22Rv1 (cell line): ENCODE measurements at regions not wholly inside any gene's neighbourhood (a gene's known extent, or its start where the extent isn't known, plus 50 kb on each side); places are given as distances from the start of the nearest gene placed in this dataset.

Experiments
- H3K27ac ChIP-seq: fragments of 450-650 bp; 2 replicates; pipeline ENCODE4 v1.5.1; 2017
- CTCF ChIP-seq: fragments of 450-650 bp; IDR thresholded peaks from 2 replicates; pipeline ENCODE4 v1.5.1; 2017; ENCODE audit warnings: mild to moderate bottlenecking
- ZFX ChIP-seq: fragments of 450-650 bp; IDR thresholded peaks from 2 replicates; pipeline ENCODE4 v1.6.1; 2017; ENCODE audit warnings: antibody characterized with exemption, borderline replicate concordance

DNA sequence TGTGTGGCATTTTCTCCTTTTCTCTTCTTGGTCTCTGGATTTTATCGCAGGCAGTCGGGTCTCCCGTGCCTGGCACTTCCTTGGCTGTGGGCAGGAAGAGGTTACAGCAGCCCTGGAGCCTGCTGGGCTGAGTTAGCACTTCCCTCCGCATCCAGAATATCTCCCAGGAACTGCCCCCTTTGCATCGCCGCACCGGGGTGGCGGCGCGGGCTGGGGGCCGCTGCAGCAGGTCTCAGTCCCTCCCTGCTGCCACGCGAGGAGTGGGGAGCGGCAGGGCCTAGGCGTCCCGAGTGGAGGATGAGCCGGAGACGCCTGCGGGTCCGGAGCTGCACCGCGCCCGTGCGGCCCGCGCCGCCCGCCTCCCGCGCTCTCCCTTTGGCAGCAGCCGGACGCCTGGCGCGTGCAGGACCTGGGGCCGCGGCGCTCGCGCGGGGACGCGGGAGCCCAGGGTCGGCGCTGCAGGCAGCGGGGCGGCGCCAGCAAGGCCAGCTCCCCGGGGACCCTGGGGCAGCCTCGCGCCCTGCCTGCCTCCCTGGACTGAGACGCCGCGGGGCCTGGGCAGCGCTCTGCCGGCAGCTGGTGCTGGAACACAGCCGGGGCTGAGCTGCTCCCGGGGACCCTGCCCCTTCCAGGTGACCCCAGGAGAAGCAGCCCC, 192.8 kb downstream of the PRDM2 start:
- no peak overlapping the region for H3K27ac ChIP-seq
- TF ChIP-seq ZFX = no peak
- TF ChIP-seq CTCF = no peak

DNA sequence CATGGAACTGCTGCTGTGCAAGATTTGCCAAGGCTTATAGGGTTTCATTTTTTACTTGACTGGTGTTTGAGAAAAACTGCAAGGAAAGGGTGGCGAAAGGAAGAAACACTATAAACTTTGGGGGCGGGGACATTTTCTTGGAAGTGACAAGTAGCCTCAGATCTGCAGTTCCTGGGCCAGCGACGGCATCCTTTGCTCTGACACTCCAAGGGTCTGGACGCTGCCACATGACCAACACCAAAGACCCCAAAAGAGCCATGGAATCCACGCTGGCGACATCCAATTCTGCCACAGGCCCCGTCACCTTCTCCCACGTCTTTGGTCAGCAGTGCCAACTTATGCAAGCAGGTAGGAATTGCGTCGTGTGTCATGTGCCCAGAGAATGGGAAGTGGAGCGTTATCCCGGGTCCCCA, 193.4 kb downstream of the PRDM2 start:
- no peak overlapping the region for H3K27ac ChIP-seq
- no peak for TF ChIP-seq CTCF
- no peak for TF ChIP-seq ZFX

GRCh38 chr1:13896932-13897331, 196.9 kb downstream of the PRDM2 start:
- no peak for TF ChIP-seq ZFX
- TF ChIP-seq CTCF = no peak
- no peak overlapping the region for H3K27ac ChIP-seq

DNA sequence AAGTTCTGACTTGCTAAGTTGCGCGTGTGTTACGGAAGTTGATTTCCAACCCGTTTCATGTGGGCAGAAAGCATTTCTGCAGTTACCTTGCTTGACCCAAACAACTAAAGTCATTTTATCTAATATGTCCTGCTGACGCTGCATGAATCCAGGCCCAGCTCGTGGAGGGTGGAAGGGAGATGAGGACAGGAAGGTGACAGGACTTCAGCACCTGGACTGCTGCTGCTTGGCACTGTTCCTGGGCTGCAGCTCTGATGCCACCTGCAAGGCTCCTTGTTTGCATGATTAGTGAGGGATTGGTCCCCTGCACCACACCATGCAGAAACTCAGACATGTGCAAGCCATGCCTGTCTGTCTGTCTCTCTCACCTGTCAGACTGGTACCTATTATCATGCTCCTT, 198.4 kb downstream of the PRDM2 start:
- no peak overlapping the region for H3K27ac ChIP-seq
- TF ChIP-seq ZFX (no peak), CTCF (no peak)

DNA sequence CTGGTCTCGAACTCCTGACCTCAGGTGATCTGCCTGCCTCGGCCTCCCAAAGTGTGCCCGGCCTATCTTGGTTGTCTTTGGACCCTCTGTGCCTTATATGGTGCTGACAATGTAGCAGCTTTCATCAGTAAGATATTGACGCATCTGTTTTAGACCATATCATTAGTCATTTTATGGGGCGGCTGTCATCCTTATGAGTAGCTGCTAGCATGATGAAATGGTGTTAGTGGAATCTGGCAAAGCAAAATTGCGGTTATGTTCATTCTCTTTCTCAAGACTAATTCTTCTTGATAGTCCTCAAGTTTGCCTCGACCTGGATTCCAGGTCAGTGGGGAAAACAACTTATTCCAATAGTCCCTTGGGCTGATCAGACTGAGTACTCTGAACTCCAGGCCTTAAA, 199.9 kb downstream of the PRDM2 start:
- TF ChIP-seq CTCF (no peak), ZFX (no peak)
- no peak overlapping the region for H3K27ac ChIP-seq

DNA sequence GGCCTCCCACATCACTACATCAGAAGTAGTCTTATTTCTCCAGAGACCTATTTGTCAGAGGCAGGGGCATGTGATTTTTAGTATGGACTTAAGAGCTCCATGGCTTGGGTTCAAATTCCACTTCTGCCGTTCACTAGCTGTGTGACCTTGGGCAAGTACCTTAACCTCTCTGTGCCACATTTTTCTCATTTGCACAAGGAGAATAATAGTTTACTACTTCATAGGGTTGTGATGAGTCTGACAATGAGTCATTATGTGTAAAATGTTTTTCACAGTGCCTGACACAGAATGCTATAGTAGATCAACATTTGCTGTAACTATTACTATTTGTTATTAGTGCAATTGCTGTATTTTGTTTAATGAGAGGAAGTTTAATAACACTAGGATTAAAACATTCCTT, 200.6 kb downstream of the PRDM2 start:
- no peak for TF ChIP-seq CTCF
- TF ChIP-seq ZFX = no peak
- H3K27ac ChIP-seq = no peak overlapping the region

DNA sequence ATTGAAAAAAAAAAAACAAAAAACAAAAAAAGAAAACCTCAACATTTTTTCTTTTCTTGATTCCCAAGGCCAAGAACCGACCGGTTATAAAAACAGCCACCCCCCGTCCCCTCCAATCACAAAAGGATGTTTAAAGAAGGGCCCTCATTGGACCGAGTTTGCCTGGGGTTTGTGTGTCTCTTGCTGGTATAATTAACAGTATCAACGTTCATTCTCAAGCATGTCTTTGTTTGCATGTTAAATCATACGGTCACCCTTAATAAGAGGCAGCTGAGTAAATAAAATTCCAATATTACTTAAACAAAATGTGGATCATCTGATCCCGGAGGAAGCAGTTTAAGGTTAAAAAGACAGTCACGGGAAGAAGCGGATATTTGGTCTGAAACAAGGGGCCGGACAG, 201.1 kb downstream of the PRDM2 start:
- H3K27ac ChIP-seq = no peak overlapping the region
- TF ChIP-seq CTCF (no peak), ZFX (no peak)
